ENCODE measurements at regions not wholly inside any gene's neighbourhood (a gene's known extent, or its start where the extent isn't known, plus 50 kb on each side); places are given as distances from the start of the nearest gene placed in this dataset.
"Not testable (repeated sequence)": the region's sequence is repeated elsewhere in the genome, so short reads cannot be mapped to it uniquely, and the experiment has no call there.

GRCh38 chr18:35888329-35888728 lies 84.2 kb upstream of the RMP24 start:
- ChIA-PET CTCF (no interaction called here), POLR2A (no interaction called here)
- H3K27me3 ChIP-seq (ENCODE audit: control insufficient read depth, insufficient read depth, low read length), result no peaks in the 10 kb centered on the region
- no peak for TF ChIP-seq CTCF (IDR thresholded peaks at IDR 0.05; ENCODE audit: low read depth, low read length)
- H3K27ac ChIP-seq (ENCODE audit: low read depth, low read length), result no peak overlapping the region
- no peak overlapping the region for H3K4me3 ChIP-seq (ENCODE audit: low read depth, low read length)
- H3K9me3 ChIP-seq (ENCODE audit: control insufficient read depth, insufficient read depth, low read length), result no peaks in the 10 kb centered on the region
- DNase-seq (ENCODE audit: low read depth, low spot score), result no peak

DNA sequence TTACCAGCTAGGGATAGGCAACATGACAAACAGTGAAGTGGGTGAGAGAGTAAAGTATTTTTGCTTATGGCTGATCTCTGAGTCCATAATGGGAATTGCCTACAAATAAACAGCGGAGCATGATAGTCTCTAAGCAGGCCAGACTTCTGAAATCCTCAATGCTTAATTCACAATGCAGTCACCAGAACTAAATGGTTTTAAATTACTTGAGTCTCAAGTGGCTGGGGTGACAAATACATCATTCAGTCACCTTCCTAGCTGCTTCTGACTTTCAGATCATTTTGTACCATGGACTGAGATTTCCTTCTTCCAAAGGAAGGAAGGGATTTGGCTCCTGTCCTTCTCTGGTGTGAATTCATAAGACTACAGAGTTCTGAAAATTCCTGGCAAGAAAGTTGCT lies 82.8 kb upstream of the RMP24 start:
- no peak for DNase-seq (ENCODE audit: low read depth, low spot score)
- no peak for TF ChIP-seq CTCF (IDR thresholded peaks at IDR 0.05; ENCODE audit: low read depth, low read length)
- H3K9me3 ChIP-seq (ENCODE audit: control insufficient read depth, insufficient read depth, low read length), result no peaks in the 10 kb centered on the region
- CTCF ChIA-PET, result no interaction called here
- H3K4me3 ChIP-seq (ENCODE audit: low read depth, low read length), result no peak overlapping the region
- no peak overlapping the region for H3K27ac ChIP-seq (ENCODE audit: low read depth, low read length)
- POLR2A ChIA-PET, result no interaction called here
- no peaks in the 10 kb centered on the region for H3K27me3 ChIP-seq (ENCODE audit: control insufficient read depth, insufficient read depth, low read length)

GRCh38 chr18:35890323-35890722 lies 82.2 kb upstream of the RMP24 start:
- DNase-seq (ENCODE audit: low read depth, low spot score), result no peak

GRCh38 chr18:35892118-35892517 lies 80.4 kb upstream of the RMP24 start:
- Histone ChIP-seq H3K9me3 (ENCODE audit: control insufficient read depth, insufficient read depth, low read length) (no peaks in the 10 kb centered on the region), H3K4me3 (ENCODE audit: low read depth, low read length) (no peak overlapping the region), H3K27me3 (ENCODE audit: control insufficient read depth, insufficient read depth, low read length) (no peaks in the 10 kb centered on the region), H3K27ac (ENCODE audit: low read depth, low read length) (no peak overlapping the region)
- ChIA-PET POLR2A (no interaction called here), CTCF (no interaction called here)
- no peak for TF ChIP-seq CTCF (IDR thresholded peaks at IDR 0.05; ENCODE audit: low read depth, low read length)
- no peak for DNase-seq (ENCODE audit: low read depth, low spot score)

More at GRCh38 chr18:35890323-35890722, 82.2 kb upstream of the RMP24 start:
- no peak for TF ChIP-seq CTCF (IDR thresholded peaks at IDR 0.05; ENCODE audit: low read depth, low read length)
- POLR2A ChIA-PET, result no interaction called here
- Histone ChIP-seq H3K27me3 (ENCODE audit: control insufficient read depth, insufficient read depth, low read length) (no peaks in the 10 kb centered on the region), H3K4me3 (ENCODE audit: low read depth, low read length) (no peak overlapping the region), H3K9me3 (ENCODE audit: control insufficient read depth, insufficient read depth, low read length) (no peaks in the 10 kb centered on the region), H3K27ac (ENCODE audit: low read depth, low read length) (no peak overlapping the region)
- CTCF ChIA-PET, result no interaction called here

GRCh38 chr18:35897481-35897880 lies 75.0 kb upstream of the RMP24 start:
- DNase-seq (ENCODE audit: low read depth, low spot score); POLR2A ChIA-PET; CTCF ChIA-PET: not testable (repeated sequence)

GRCh38 chr18:35904389-35905037 lies 68.0 kb upstream of the RMP24 start:
- ChIA-PET CTCF (no interaction called here), POLR2A (no interaction called here)
- Histone ChIP-seq H3K4me3 (ENCODE audit: low read depth, low read length) (no peak overlapping the region), H3K27ac (ENCODE audit: low read depth, low read length) (no peak overlapping the region), H3K9me3 (ENCODE audit: control insufficient read depth, insufficient read depth, low read length) (no peaks in the 10 kb centered on the region), H3K27me3 (ENCODE audit: control insufficient read depth, insufficient read depth, low read length) (no peaks in the 10 kb centered on the region)
- no peak for DNase-seq (ENCODE audit: low read depth, low spot score)
- TF ChIP-seq CTCF (IDR thresholded peaks at IDR 0.05; ENCODE audit: low read depth, low read length), result no peak

More at GRCh38 chr18:35897481-35897880, 75.0 kb upstream of the RMP24 start:
- not testable (repeated sequence) for H3K4me3 ChIP-seq (ENCODE audit: low read depth, low read length); H3K9me3 ChIP-seq (ENCODE audit: control insufficient read depth, insufficient read depth, low read length); H3K27ac ChIP-seq (ENCODE audit: low read depth, low read length); H3K27me3 ChIP-seq (ENCODE audit: control insufficient read depth, insufficient read depth, low read length)
